SK-N-SH treated with all-trans-retinoic acid at 6 μM for 48 hours (cell line): ENCODE measurements at regions not wholly inside any gene's neighbourhood (a gene's known extent, or its start where the extent isn't known, plus 50 kb on each side); places are given as distances from the start of the nearest gene placed in this dataset.

ENCODE experiments used
- ATAC-seq: fragments of 200-7000 bp; cut with Tn5 transposase; 3 replicates; pipeline ENCODE4 v1.9.1; 2020; ENCODE audit warnings: mild to moderate bottlenecking, moderate library complexity
- BACH2 ChIP-seq: fragments of 250-450 bp; sonication (Bioruptor Pico); IDR thresholded peaks from 2 replicates; pipeline ENCODE4 v1.9.0; 2021; ENCODE audit warnings: mild to moderate bottlenecking, borderline replicate concordance
- CREB5 ChIP-seq: fragments of 250-450 bp; sonication (Bioruptor Pico); IDR thresholded peaks from 2 replicates; pipeline ENCODE4 v1.5.1; 2020; ENCODE audit warnings: low read depth, mild to moderate bottlenecking, moderate library complexity
- CSDC2 ChIP-seq: fragments of 250-450 bp; sonication (Bioruptor Pico); IDR thresholded peaks from 2 replicates; pipeline ENCODE4 v1.5.0; 2020; ENCODE audit warnings: mild to moderate bottlenecking, moderate library complexity
- CSRNP3 ChIP-seq: fragments of 250-450 bp; sonication (Bioruptor Pico); IDR thresholded peaks from 2 replicates; pipeline ENCODE4 v1.5.1; 2021; ENCODE audit warnings: mild to moderate bottlenecking, moderate library complexity
- ISL1 ChIP-seq: fragments of 250-450 bp; sonication (Bioruptor Pico); IDR thresholded peaks from 2 replicates; pipeline ENCODE4 v2.1.2; 2022; ENCODE audit warnings: mild to moderate bottlenecking, moderate library complexity
- OSR1 ChIP-seq: fragments of 250-450 bp; sonication (Bioruptor Pico); IDR thresholded peaks from 2 replicates; pipeline ENCODE4 v1.8.0; 2022; ENCODE audit warnings: moderate library complexity, mild to moderate bottlenecking, inconsistent platforms
- POU6F1 ChIP-seq: fragments of 250-450 bp; sonication (Bioruptor Pico); IDR thresholded peaks from 2 replicates; pipeline ENCODE4 v1.8.0; 2021; ENCODE audit warnings: low read depth, mild to moderate bottlenecking, moderate library complexity, borderline replicate concordance
- PPARA ChIP-seq: fragments of 250-450 bp; sonication (Bioruptor Pico); IDR thresholded peaks from 2 replicates; pipeline ENCODE4 v1.5.0; 2020; ENCODE audit warnings: mild to moderate bottlenecking, borderline replicate concordance
- RARB ChIP-seq: fragments of 250-450 bp; sonication (Bioruptor Pico); IDR thresholded peaks from 2 replicates; pipeline ENCODE4 v1.8.0; 2021; ENCODE audit warnings: mild to moderate bottlenecking, moderate library complexity
- TCF4 ChIP-seq: fragments of 250-450 bp; sonication (Bioruptor Pico); IDR thresholded peaks from 2 replicates; pipeline ENCODE4 v1.8.0; 2021; ENCODE audit warnings: mild to moderate bottlenecking, moderate library complexity, borderline replicate concordance
- TOX ChIP-seq: fragments of 250-450 bp; sonication (Bioruptor Pico); IDR thresholded peaks from 2 replicates; pipeline ENCODE4 v1.8.0; 2021; ENCODE audit warnings: mild to moderate bottlenecking, moderate library complexity, borderline replicate concordance
- TSHZ2 ChIP-seq: fragments of 250-450 bp; sonication (Bioruptor Pico); IDR thresholded peaks from 2 replicates; pipeline ENCODE4 v1.5.0; 2020; ENCODE audit warnings: mild to moderate bottlenecking, moderate library complexity
- ZFP3 ChIP-seq: fragments of 250-450 bp; sonication (Bioruptor Pico); IDR thresholded peaks from 2 replicates; pipeline ENCODE4 v1.5.0; 2020; ENCODE audit warnings: mild to moderate bottlenecking, moderate library complexity
- ZFP30 ChIP-seq: fragments of 450-650 bp; formaldehyde crosslinking; IDR thresholded peaks from 2 replicates; pipeline ENCODE4 v1.5.0; 2022; ENCODE audit warnings: mild to moderate bottlenecking, moderate library complexity
- ZNF565 ChIP-seq: fragments of 450-650 bp; formaldehyde crosslinking; conservative IDR thresholded peaks from 2 replicates; pipeline ENCODE4 v1.5.0; 2020; ENCODE audit warnings: low read depth, mild to moderate bottlenecking, moderate library complexity
- ZNF70 ChIP-seq: fragments of 450-650 bp; formaldehyde crosslinking; IDR thresholded peaks from 2 replicates; pipeline ENCODE4 v1.5.0; 2020; ENCODE audit warnings: mild to moderate bottlenecking, moderate library complexity

GRCh38 chr10:21326594-21327288 is 198.7 kb downstream of the SKIDA1 start (continued):
- TF ChIP-seq CSRNP3 (CRISPR knock-in tag) (no peak), RARB (CRISPR knock-in tag) (no peak), ZFP30 (CRISPR knock-in tag) (no peak), ISL1 (no peak), PPARA (no peak), OSR1 (no peak), TCF4 (CRISPR knock-in tag) (no peak)

GRCh38 chr10:21318540-21319167 is 206.8 kb downstream of the SKIDA1 start:
- TF ChIP-seq CSRNP3 (CRISPR knock-in tag), result no peak
- no peak for TF ChIP-seq ISL1
- no peak for TF ChIP-seq ZFP30 (CRISPR knock-in tag)
- TF ChIP-seq CSDC2, result no peak
- no peak for TF ChIP-seq ZFP3 (CRISPR knock-in tag)
- no peak for TF ChIP-seq TOX (CRISPR knock-in tag)
- no peak for TF ChIP-seq CREB5
- TF ChIP-seq OSR1, result no peak
- no peak for TF ChIP-seq PPARA
- ATAC-seq, result peak; percentile 30

GRCh38 chr10:21317902-21318301 is 207.6 kb downstream of the SKIDA1 start:
- ATAC-seq, result peak; percentile 50
- TF ChIP-seq TOX (CRISPR knock-in tag), result no peak
- no peak for TF ChIP-seq ZNF70 (CRISPR knock-in tag)
- no peak for TF ChIP-seq TCF4 (CRISPR knock-in tag)
- no peak for TF ChIP-seq CREB5
- no peak for TF ChIP-seq PPARA
- TF ChIP-seq CSRNP3 (CRISPR knock-in tag), result no peak
- TF ChIP-seq ZNF565 (CRISPR knock-in tag), result no peak
- TF ChIP-seq TSHZ2 (CRISPR knock-in tag), result no peak
- TF ChIP-seq POU6F1 (CRISPR knock-in tag), result no peak
- TF ChIP-seq BACH2 (CRISPR knock-in tag), result no peak
